ENCODE measurements at regions not wholly inside any gene's neighbourhood (a gene's known extent, or its start where the extent isn't known, plus 50 kb on each side); places are given as distances from the start of the nearest gene placed in this dataset.

GRCh38 chr16:79753286-79753685, 152.7 kb upstream of the MAF start:
- H3K9me3 ChIP-seq (ENCODE audit: low read depth, low read length, poor library complexity, severe bottlenecking), result no peaks in the 10 kb centered on the region
- no peak for DNase-seq (ENCODE audit: low spot score)
- no peaks in the 10 kb centered on the region for H3K36me3 ChIP-seq (ENCODE audit: insufficient read depth, low read length, poor library complexity, severe bottlenecking)
- CTCF ChIA-PET, result no interaction called here
- intact Hi-C loops (cut with micrococcal nuclease; ENCODE audit: unreplicated experiment), result no loop called here
- H3K4me1 ChIP-seq (ENCODE audit: insufficient read depth, low read length, poor library complexity, severe bottlenecking), result no peaks in the 10 kb centered on the region
- POLR2A ChIA-PET (ENCODE audit: low non-redundant PET), result no interaction called here
- no TSS peak for BruUV-seq (replicated peaks)
- no peak overlapping the region for H3K27ac ChIP-seq (ENCODE audit: low read depth, low read length, poor library complexity, severe bottlenecking)
- no peaks in the 10 kb centered on the region for H3K27me3 ChIP-seq (replicated peaks; ENCODE audit: insufficient read depth, low read depth, low read length, poor library complexity)
- no peak overlapping the region for H3K4me3 ChIP-seq (ENCODE audit: low read depth, low read length, poor library complexity, severe bottlenecking)
- no peak for TF ChIP-seq EZH2 (IDR thresholded peaks at IDR 0.05; ENCODE audit: borderline replicate concordance, low read depth, low read length, poor library complexity, severe bottlenecking)
- TF ChIP-seq, protein P1, sequence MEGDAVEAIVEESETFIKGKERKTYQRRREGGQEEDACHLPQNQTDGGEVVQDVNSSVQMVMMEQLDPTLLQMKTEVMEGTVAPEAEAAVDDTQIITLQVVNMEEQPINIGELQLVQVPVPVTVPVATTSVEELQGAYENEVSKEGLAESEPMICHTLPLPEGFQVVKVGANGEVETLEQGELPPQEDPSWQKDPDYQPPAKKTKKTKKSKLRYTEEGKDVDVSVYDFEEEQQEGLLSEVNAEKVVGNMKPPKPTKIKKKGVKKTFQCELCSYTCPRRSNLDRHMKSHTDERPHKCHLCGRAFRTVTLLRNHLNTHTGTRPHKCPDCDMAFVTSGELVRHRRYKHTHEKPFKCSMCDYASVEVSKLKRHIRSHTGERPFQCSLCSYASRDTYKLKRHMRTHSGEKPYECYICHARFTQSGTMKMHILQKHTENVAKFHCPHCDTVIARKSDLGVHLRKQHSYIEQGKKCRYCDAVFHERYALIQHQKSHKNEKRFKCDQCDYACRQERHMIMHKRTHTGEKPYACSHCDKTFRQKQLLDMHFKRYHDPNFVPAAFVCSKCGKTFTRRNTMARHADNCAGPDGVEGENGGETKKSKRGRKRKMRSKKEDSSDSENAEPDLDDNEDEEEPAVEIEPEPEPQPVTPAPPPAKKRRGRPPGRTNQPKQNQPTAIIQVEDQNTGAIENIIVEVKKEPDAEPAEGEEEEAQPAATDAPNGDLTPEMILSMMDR (conservative IDR thresholded peaks at IDR 0.05; ENCODE audit: low read depth, low read length), result no peak

DNA sequence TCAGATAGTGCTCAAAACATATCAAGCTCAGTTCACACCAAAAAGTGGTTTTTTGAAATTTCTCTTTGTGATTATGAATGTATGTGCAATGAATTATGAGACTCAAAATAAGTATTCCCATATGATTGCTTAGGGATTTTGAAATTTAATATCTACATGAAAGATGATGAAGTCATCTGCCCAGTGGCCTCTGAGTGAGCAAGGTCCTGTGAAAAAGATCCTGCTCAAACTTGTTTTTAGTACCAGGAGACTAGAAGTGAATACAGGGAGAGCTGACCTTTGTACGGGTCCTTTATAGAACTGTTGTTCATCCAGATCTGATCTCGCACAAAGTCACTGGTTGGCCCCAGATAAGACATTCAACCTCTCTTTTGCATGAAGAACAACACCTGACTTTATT, 151.9 kb upstream of the MAF start:
- no peaks in the 10 kb centered on the region for H3K9me3 ChIP-seq (ENCODE audit: low read depth, low read length, poor library complexity, severe bottlenecking)
- no peaks in the 10 kb centered on the region for H3K36me3 ChIP-seq (ENCODE audit: insufficient read depth, low read length, poor library complexity, severe bottlenecking)
- no peak for TF ChIP-seq EZH2 (IDR thresholded peaks at IDR 0.05; ENCODE audit: borderline replicate concordance, low read depth, low read length, poor library complexity, severe bottlenecking)
- TF ChIP-seq, protein P1 (conservative IDR thresholded peaks at IDR 0.05; ENCODE audit: low read depth, low read length), result no peak
- intact Hi-C loops (cut with micrococcal nuclease; ENCODE audit: unreplicated experiment), result no loop called here
- CTCF ChIA-PET, result no interaction called here
- no peak for DNase-seq (ENCODE audit: low spot score)
- no peaks in the 10 kb centered on the region for H3K4me1 ChIP-seq (ENCODE audit: insufficient read depth, low read length, poor library complexity, severe bottlenecking)
- no peak overlapping the region for H3K27ac ChIP-seq (ENCODE audit: low read depth, low read length, poor library complexity, severe bottlenecking)
- no peaks in the 10 kb centered on the region for H3K27me3 ChIP-seq (replicated peaks; ENCODE audit: insufficient read depth, low read depth, low read length, poor library complexity)
- POLR2A ChIA-PET (ENCODE audit: low non-redundant PET), result no interaction called here
- BruUV-seq (replicated peaks), result no TSS peak
- H3K4me3 ChIP-seq (ENCODE audit: low read depth, low read length, poor library complexity, severe bottlenecking), result no peak overlapping the region

DNA sequence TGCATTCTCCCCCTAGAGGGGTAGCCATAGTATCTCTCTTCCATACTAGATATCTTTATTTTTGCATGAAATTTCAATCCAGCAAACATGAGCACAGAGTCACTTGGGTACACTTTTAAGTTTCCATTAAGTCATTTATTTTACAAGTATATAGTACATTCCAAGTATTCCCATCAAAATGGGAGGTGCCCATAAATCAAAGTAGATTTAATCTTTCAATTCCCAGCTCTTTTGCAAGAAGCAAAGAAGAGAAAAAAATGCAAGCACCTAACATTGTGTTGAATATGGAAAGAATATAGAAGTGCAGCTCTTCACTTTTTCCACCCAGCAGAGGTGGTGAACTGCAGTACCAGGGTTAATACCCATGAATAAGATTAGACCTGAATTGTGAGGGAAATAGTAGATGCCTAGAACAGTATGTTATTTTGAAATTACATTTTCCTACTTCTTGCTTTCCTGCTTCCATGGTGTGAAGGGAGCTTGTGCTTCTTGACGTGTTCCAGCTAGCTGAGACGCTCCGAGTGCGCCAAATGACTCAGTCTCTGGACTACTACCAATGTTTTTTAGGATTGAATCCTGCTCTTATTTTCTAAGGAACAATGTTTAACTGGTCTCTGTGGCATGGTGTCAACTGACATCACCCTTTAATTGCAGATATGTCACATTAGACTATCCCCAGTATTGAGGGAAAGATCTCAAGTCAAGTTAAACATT, 151.1 kb upstream of the MAF start:
- DNase-seq (ENCODE audit: low spot score), result no peak
- Histone ChIP-seq H3K4me1 (ENCODE audit: insufficient read depth, low read length, poor library complexity, severe bottlenecking) (no peaks in the 10 kb centered on the region), H3K9me3 (ENCODE audit: low read depth, low read length, poor library complexity, severe bottlenecking) (no peaks in the 10 kb centered on the region), H3K36me3 (ENCODE audit: insufficient read depth, low read length, poor library complexity, severe bottlenecking) (no peaks in the 10 kb centered on the region), H3K4me3 (ENCODE audit: low read depth, low read length, poor library complexity, severe bottlenecking) (no peak overlapping the region), H3K27me3 (replicated peaks; ENCODE audit: insufficient read depth, low read depth, low read length, poor library complexity) (no peaks in the 10 kb centered on the region), H3K27ac (ENCODE audit: low read depth, low read length, poor library complexity, severe bottlenecking) (no peak overlapping the region)
- intact Hi-C loops (cut with micrococcal nuclease; ENCODE audit: unreplicated experiment), result no loop called here
- ChIA-PET CTCF (no interaction called here), POLR2A (ENCODE audit: low non-redundant PET) (no interaction called here)
- BruUV-seq (replicated peaks), result no TSS peak
- TF ChIP-seq, protein P1 (conservative IDR thresholded peaks at IDR 0.05; ENCODE audit: low read depth, low read length), result no peak
- no peak for TF ChIP-seq EZH2 (IDR thresholded peaks at IDR 0.05; ENCODE audit: borderline replicate concordance, low read depth, low read length, poor library complexity, severe bottlenecking)
